ENCODE measurements at regions not wholly inside any gene's neighbourhood (a gene's known extent, or its start where the extent isn't known, plus 50 kb on each side); places are given as distances from the start of the nearest gene placed in this dataset.

DNA sequence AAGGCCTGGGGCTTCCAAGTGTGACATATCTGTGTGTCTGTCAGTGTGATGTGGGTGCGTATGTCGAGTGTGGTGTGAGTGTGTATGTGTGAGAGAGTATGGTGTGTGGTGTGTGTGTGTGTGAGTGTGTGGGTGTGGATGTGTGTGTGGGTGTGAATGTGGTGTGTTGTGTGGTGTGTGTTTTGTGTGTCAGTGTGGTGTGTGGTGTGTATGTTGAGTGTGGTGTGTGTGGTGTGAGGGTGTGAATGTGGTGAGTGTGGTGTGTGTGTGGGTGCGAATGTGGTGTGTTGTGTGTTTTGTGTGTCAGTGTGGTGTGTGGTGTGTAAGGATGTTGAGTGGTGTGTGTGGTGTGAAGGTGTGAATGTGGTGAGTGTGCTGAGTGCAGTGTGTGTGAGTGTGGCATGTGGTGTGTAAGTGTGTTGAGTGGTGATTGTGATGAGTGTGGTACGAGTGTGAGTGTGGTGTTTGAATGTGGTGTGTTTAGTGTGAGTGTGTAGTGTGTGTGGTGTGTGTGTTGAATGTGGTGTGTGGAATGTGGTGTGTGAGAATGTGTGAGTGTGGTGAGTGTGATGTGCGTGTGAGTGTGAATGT lies 61.6 kb upstream of the SORCS2 start (continued):
- TF ChIP-seq, protein P1, sequence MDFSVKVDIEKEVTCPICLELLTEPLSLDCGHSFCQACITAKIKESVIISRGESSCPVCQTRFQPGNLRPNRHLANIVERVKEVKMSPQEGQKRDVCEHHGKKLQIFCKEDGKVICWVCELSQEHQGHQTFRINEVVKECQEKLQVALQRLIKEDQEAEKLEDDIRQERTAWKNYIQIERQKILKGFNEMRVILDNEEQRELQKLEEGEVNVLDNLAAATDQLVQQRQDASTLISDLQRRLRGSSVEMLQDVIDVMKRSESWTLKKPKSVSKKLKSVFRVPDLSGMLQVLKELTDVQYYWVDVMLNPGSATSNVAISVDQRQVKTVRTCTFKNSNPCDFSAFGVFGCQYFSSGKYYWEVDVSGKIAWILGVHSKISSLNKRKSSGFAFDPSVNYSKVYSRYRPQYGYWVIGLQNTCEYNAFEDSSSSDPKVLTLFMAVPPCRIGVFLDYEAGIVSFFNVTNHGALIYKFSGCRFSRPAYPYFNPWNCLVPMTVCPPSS (IDR thresholded peaks at IDR 0.05) = 0 out of 2 replicates have a peak, but pooled peaks have one; percentile 56
- TF ChIP-seq TFDP2 (CRISPR knock-in tag; IDR thresholded peaks at IDR 0.05) (no peak), HNRNPK (IDR thresholded peaks at IDR 0.05; ENCODE audit: low read depth, low read length, poor library complexity, severe bottlenecking) (no peak), CREB1 (IDR thresholded peaks at IDR 0.05) (no peak), CREB1 (CRISPR knock-in tag; IDR thresholded peaks at IDR 0.05) (no peak), RAD51 (IDR thresholded peaks at IDR 0.05; ENCODE audit: borderline replicate concordance) (peak; percentile 8; the same call in 1 of the 2 replicates), PHB2 (IDR thresholded peaks at IDR 0.05; ENCODE audit: partially characterized antibody) (peak; percentile 71), CENPT (CRISPR knock-in tag; IDR thresholded peaks at IDR 0.05; ENCODE audit: low read depth) (0 out of 2 replicates have a peak, but pooled peaks have one; percentile 27)
- TF ChIP-seq, protein P2, sequence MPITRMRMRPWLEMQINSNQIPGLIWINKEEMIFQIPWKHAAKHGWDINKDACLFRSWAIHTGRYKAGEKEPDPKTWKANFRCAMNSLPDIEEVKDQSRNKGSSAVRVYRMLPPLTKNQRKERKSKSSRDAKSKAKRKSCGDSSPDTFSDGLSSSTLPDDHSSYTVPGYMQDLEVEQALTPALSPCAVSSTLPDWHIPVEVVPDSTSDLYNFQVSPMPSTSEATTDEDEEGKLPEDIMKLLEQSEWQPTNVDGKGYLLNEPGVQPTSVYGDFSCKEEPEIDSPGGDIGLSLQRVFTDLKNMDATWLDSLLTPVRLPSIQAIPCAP (CRISPR knock-in tag; IDR thresholded peaks at IDR 0.05; ENCODE audit: low read depth) = no peak

Data from HepG2 (cell line).